ENCODE measurements at regions not wholly inside any gene's neighbourhood (a gene's known extent, or its start where the extent isn't known, plus 50 kb on each side); places are given as distances from the start of the nearest gene placed in this dataset.
"Not testable (repeated sequence)": the region's sequence is repeated elsewhere in the genome, so short reads cannot be mapped to it uniquely, and the experiment has no call there.

DNA sequence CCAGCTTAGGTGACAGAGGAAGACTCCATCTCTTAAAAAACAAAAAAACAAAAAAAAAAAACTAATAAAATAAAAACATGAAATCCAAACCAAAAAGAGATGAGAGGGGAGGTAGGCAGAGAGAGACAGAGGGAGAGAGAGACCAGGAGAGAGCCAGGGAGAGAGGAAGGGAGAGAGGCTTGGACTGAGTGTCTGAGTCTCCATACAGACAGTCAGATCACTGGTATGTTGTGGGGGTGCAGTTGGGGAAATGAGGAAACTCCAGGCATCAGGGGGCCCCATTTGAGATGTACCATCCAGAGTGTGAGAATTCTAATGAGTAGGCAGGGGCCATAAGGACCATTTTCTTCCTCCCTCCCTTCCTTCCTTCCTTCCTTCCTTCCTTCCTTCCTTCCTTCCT is 53.1 kb upstream of the SEPTIN5 start:
- no peak overlapping the region for H3K4me3 Mint-ChIP-seq (ENCODE audit: unreplicated experiment)
- POLR2A ChIA-PET: no interaction called here
- no TSS peak for BruUV-seq (replicated peaks)
- CTCF ChIA-PET: interaction anchor here (0.6 kb wide), 1 partner anchor 21 kb away, joined by 3 read pairs; no protein-coding TSS in a partner anchor
- Histone ChIP-seq H3K36me3 (ENCODE audit: control insufficient read depth, insufficient read depth, low read length) (no peaks in the 10 kb centered on the region), H3K27me3 (replicated peaks; ENCODE audit: control insufficient read depth, insufficient read depth, low read length) (no peaks in the 10 kb centered on the region), H3K9me3 (no peaks in the 10 kb centered on the region), H3K4me1 (no peaks in the 10 kb centered on the region), H3K4me3 (ENCODE audit: low read depth, low read length) (no peak overlapping the region)
- peaks cover 5% of the 10 kb centered on the region for H3K27me3 Mint-ChIP-seq (ENCODE audit: insufficient read depth, unreplicated experiment)
- no peaks in the 10 kb centered on the region for H3K36me3 Mint-ChIP-seq (ENCODE audit: insufficient read depth, unreplicated experiment)
- no peak for DNase-seq
- intact Hi-C loops (cut with micrococcal nuclease; ENCODE audit: unreplicated experiment): no loop called here
- H3K4me1 Mint-ChIP-seq (ENCODE audit: low read depth, unreplicated experiment): no peaks in the 10 kb centered on the region
- no peak overlapping the region for H3K27ac Mint-ChIP-seq (ENCODE audit: unreplicated experiment)
- H3K9me3 Mint-ChIP-seq (ENCODE audit: unreplicated experiment): no peaks in the 10 kb centered on the region
- TF ChIP-seq, protein P1, sequence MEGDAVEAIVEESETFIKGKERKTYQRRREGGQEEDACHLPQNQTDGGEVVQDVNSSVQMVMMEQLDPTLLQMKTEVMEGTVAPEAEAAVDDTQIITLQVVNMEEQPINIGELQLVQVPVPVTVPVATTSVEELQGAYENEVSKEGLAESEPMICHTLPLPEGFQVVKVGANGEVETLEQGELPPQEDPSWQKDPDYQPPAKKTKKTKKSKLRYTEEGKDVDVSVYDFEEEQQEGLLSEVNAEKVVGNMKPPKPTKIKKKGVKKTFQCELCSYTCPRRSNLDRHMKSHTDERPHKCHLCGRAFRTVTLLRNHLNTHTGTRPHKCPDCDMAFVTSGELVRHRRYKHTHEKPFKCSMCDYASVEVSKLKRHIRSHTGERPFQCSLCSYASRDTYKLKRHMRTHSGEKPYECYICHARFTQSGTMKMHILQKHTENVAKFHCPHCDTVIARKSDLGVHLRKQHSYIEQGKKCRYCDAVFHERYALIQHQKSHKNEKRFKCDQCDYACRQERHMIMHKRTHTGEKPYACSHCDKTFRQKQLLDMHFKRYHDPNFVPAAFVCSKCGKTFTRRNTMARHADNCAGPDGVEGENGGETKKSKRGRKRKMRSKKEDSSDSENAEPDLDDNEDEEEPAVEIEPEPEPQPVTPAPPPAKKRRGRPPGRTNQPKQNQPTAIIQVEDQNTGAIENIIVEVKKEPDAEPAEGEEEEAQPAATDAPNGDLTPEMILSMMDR (IDR thresholded peaks at IDR 0.05; ENCODE audit: insufficient read depth in 1 of 2, low read depth in 1 of 2, low read length in 1 of 2, severe bottlenecking in 1 of 2, unreplicated experiment in 1 of 2): no peak

DNA sequence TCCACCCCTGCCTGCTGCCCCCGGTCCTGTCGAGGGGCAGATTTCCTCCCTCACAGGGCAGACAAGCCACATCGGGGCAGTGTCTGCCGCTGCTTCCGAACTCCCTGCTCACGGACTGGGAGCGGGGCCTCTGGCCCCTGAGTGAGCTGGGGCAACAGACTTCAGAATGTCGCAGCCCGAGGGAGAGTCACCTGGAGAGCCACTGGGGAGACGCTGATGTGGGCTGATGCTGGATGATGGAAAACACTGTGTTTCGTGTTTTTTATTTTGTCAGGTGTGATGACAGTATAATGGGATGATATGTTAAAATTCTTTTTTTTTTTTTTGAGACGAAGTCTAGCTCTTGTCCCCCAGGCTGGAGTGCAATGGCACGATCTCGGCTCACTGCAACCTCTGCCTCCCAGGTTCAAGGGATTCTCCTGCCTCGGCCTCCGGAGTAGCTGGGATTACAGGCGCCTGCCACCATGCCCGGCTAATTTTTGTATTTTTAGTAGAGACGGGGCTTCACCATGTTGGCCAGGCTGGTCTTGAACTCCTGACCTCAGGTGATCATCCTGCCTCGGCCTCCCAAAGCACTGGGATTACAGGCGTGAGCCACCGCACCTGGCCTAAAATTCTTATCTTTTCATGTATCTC is 52.1 kb upstream of the SEPTIN5 start:
- not testable (repeated sequence) for DNase-seq; H3K36me3 ChIP-seq (ENCODE audit: control insufficient read depth, insufficient read depth, low read length)

DNA sequence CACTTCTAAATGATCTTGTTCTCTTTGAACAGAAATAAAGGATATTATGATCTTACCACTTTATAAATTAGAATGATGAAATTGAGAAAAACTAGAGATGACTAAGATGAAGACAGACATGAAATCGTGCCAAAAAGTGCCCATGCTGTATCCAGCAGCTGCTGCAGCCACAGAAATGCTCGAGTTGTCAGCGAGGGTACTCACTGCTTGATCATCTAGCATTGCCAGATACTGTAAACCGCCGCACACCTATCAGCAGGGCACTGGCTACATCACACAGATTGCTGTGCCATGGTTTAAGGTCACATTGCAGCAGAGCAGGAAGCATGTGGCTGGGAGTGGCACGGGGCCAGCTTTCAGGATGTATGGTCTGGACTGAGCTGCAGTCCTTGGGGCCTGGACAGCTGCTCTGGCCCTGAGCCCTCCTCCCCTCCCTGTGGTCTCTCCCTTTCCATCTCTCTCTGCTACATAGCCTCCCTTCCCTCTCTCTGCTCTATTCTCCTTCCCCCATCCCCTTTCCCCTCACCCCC is 51.0 kb upstream of the SEPTIN5 start:
- no peaks in the 10 kb centered on the region for H3K4me1 Mint-ChIP-seq (ENCODE audit: low read depth, unreplicated experiment)
- Histone ChIP-seq H3K27me3 (replicated peaks; ENCODE audit: control insufficient read depth, insufficient read depth, low read length) (no peaks in the 10 kb centered on the region), H3K4me1 (no peaks in the 10 kb centered on the region), H3K36me3 (ENCODE audit: control insufficient read depth, insufficient read depth, low read length) (no peaks in the 10 kb centered on the region), H3K9me3 (no peaks in the 10 kb centered on the region), H3K4me3 (ENCODE audit: low read depth, low read length) (no peak overlapping the region)
- no TSS peak for BruUV-seq (replicated peaks)
- ChIA-PET POLR2A (no interaction called here), CTCF (no interaction called here)
- TF ChIP-seq, protein P1 (IDR thresholded peaks at IDR 0.05; ENCODE audit: insufficient read depth in 1 of 2, low read depth in 1 of 2, low read length in 1 of 2, severe bottlenecking in 1 of 2, unreplicated experiment in 1 of 2): no peak
- DNase-seq: no peak
- intact Hi-C loops (cut with micrococcal nuclease; ENCODE audit: unreplicated experiment): no loop called here
- H3K9me3 Mint-ChIP-seq (ENCODE audit: unreplicated experiment): no peaks in the 10 kb centered on the region
- peaks cover 10% of the 10 kb centered on the region for H3K27me3 Mint-ChIP-seq (ENCODE audit: insufficient read depth, unreplicated experiment)
- no peaks in the 10 kb centered on the region for H3K36me3 Mint-ChIP-seq (ENCODE audit: insufficient read depth, unreplicated experiment)
- no peak overlapping the region for H3K27ac Mint-ChIP-seq (ENCODE audit: unreplicated experiment)
- H3K4me3 Mint-ChIP-seq (ENCODE audit: unreplicated experiment): no peak overlapping the region

More for the DNA sequence above, 52.1 kb upstream of the SEPTIN5 start:
- H3K9me3 Mint-ChIP-seq (ENCODE audit: unreplicated experiment); H3K4me3 Mint-ChIP-seq (ENCODE audit: unreplicated experiment); H3K36me3 Mint-ChIP-seq (ENCODE audit: insufficient read depth, unreplicated experiment); POLR2A ChIA-PET; intact Hi-C loops (cut with micrococcal nuclease; ENCODE audit: unreplicated experiment); BruUV-seq (replicated peaks); H3K4me3 ChIP-seq (ENCODE audit: low read depth, low read length); H3K9me3 ChIP-seq; H3K4me1 ChIP-seq; H3K27me3 Mint-ChIP-seq (ENCODE audit: insufficient read depth, unreplicated experiment); H3K27ac Mint-ChIP-seq (ENCODE audit: unreplicated experiment); H3K27me3 ChIP-seq (replicated peaks; ENCODE audit: control insufficient read depth, insufficient read depth, low read length); H3K4me1 Mint-ChIP-seq (ENCODE audit: low read depth, unreplicated experiment): not testable (repeated sequence)
- CTCF ChIA-PET: interaction anchor here (0.6 kb wide), 1 partner anchor 194 kb away, joined by 3 read pairs; no protein-coding TSS in a partner anchor
